Uterus (tissue), 3 donors: ENCODE measurements at regions not wholly inside any gene's neighbourhood (a gene's known extent, or its start where the extent isn't known, plus 50 kb on each side); places are given as distances from the start of the nearest gene placed in this dataset.

Experiments used
- DNase-seq, 2 donors: peaks; one replicate each; pipeline ENCODE4 v3.0.0-alpha.2; 2019 to 2020
- H3K27ac ChIP-seq, 2 donors: fragments of 200-600 bp; sonication (generic); 1 replicate in 1 of 2; 2 replicates in 1 of 2; pipeline ENCODE4 v1.5.1; 2016 to 2018
- H3K27me3 ChIP-seq, 2 donors: fragments of 200-600 bp; sonication (generic); one replicate each; pipeline ENCODE4 v1.5.1; 2018 to 2019; ENCODE audit warnings: control low read depth in 1 of 2
- H3K36me3 ChIP-seq, 2 donors: fragments of 200-600 bp; sonication (generic); one replicate each; pipeline ENCODE4 v1.5.1; 2019; ENCODE audit warnings: control low read depth in 1 of 2
- H3K4me1 ChIP-seq, 2 donors: fragments of 200-600 bp; sonication (generic); one replicate each; pipeline ENCODE4 v1.5.1; 2018 to 2019; ENCODE audit warnings: control low read depth in 1 of 2
- H3K4me3 ChIP-seq, 2 donors: fragments of 200-600 bp; sonication (generic); 1 replicate in 1 of 2; 2 replicates in 1 of 2; pipeline ENCODE4 v1.5.1; 2018 to 2019; ENCODE audit warnings: mild to moderate bottlenecking in 1 of 2
- H3K9me3 ChIP-seq, 2 donors: fragments of 200-600 bp; sonication (generic); one replicate each; pipeline ENCODE4 v1.5.1; 2019; ENCODE audit warnings: control low read depth in 1 of 2
- POLR2A ChIP-seq, 2 donors: fragments of 450-650 bp; IDR thresholded peaks; one replicate each; pipeline ENCODE4 v1.6.1; 2016; ENCODE audit warnings: antibody characterized with exemption in 2 of 2, mild to moderate bottlenecking in 1 of 2, moderate library complexity in 1 of 2
- intact Hi-C: fragments of 100-400 bp; cut with DNase I; formaldehyde crosslinking; loops from one replicate; pipeline ENCODE4 v1.15.1; 2023; ENCODE audit warnings: low total_unique reads
- TF ChIP-seq, protein P1 (sequence below), 4 experiments: fragments of 200-600 bp in 2 of 4; fragments of 450-650 bp in 2 of 4; sonication (generic) in 2 of 4; IDR thresholded peaks; one replicate each; pipeline ENCODE4 v1.5.1; 2016 to 2019; ENCODE audit warnings: antibody characterized with exemption in 4 of 4, mild to moderate bottlenecking in 2 of 4, moderate library complexity in 1 of 4
- donor health status: DM: yes; HTN: yes; CAD: no.

DNA sequence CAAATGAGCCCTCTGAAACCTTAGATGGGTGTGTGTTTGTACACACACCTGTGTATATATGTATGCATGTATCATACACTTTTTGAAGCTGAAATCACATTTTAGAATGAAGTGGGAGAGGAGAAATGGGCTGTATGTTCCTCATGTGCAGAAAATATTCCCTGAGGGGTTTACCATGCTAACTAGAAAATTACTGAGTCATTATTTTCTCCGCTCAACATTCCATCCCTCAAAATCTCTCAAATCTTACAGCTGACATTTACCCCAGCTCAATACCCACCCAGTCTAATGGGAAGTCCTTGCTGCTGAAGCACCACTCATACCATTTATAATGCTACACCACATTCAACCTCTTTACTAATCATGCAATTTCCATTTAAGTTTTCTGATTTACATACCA is 138.6 kb downstream of the P2RY1 start:
- Histone ChIP-seq H3K27me3 (no peaks in the 10 kb centered on the region), H3K27ac (no peak overlapping the region), H3K4me1 (no peaks in the 10 kb centered on the region), H3K9me3 (no peaks in the 10 kb centered on the region), H3K36me3 (no peaks in the 10 kb centered on the region), H3K4me3 (no peak overlapping the region)
- TF ChIP-seq, protein P1, sequence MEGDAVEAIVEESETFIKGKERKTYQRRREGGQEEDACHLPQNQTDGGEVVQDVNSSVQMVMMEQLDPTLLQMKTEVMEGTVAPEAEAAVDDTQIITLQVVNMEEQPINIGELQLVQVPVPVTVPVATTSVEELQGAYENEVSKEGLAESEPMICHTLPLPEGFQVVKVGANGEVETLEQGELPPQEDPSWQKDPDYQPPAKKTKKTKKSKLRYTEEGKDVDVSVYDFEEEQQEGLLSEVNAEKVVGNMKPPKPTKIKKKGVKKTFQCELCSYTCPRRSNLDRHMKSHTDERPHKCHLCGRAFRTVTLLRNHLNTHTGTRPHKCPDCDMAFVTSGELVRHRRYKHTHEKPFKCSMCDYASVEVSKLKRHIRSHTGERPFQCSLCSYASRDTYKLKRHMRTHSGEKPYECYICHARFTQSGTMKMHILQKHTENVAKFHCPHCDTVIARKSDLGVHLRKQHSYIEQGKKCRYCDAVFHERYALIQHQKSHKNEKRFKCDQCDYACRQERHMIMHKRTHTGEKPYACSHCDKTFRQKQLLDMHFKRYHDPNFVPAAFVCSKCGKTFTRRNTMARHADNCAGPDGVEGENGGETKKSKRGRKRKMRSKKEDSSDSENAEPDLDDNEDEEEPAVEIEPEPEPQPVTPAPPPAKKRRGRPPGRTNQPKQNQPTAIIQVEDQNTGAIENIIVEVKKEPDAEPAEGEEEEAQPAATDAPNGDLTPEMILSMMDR (IDR thresholded peaks at IDR 0.05): no peak
- no peak for TF ChIP-seq POLR2A (IDR thresholded peaks at IDR 0.05)
- no peak for DNase-seq
- intact Hi-C loops: no loop called here

- no peak for TF ChIP-seq POLR2A (IDR thresholded peaks at IDR 0.05)
- TF ChIP-seq, protein P1 (IDR thresholded peaks at IDR 0.05): no peak
- Histone ChIP-seq H3K36me3 (no peaks in the 10 kb centered on the region), H3K4me1 (no peaks in the 10 kb centered on the region), H3K4me3 (no peak overlapping the region), H3K27ac (no peak overlapping the region), H3K27me3 (no peaks in the 10 kb centered on the region), H3K9me3 (no peaks in the 10 kb centered on the region)
- intact Hi-C loops: no loop called here
- DNase-seq: no peak
Measured at GRCh38 chr3:152976239-152976638, 141.3 kb downstream of the P2RY1 start.

DNA sequence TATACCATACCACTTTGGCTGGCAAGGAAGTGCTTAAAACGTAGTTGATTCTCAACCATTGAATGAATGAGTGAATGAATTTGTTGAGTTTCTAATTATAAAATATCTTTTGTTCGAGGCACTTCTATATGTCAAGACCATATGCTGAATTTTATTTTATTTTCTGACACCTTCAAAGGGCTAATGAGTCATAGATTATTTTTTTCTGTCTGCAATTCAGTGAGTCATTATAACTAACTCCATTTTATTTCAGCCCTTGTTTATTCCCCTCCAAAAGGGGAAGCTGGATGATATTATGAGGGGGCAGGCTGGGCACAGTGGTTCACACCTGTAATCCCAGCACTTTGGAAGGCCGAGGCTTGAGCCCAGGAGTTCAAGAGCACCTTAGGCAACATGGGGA is 142.4 kb downstream of the P2RY1 start:
- no peak for TF ChIP-seq POLR2A (IDR thresholded peaks at IDR 0.05)
- TF ChIP-seq, protein P1 (IDR thresholded peaks at IDR 0.05): no peak
- Histone ChIP-seq H3K4me3 (no peak overlapping the region), H3K36me3 (no peaks in the 10 kb centered on the region), H3K9me3 (no peaks in the 10 kb centered on the region), H3K4me1 (no peaks in the 10 kb centered on the region), H3K27ac (no peak overlapping the region), H3K27me3 (no peaks in the 10 kb centered on the region)
- intact Hi-C loops: no loop called here
- DNase-seq: no peak

- TF ChIP-seq, protein P1 (IDR thresholded peaks at IDR 0.05): no peak
- TF ChIP-seq POLR2A (IDR thresholded peaks at IDR 0.05): no peak
Measured at GRCh38 chr3:152978152-152978551, 143.2 kb downstream of the P2RY1 start.

DNA sequence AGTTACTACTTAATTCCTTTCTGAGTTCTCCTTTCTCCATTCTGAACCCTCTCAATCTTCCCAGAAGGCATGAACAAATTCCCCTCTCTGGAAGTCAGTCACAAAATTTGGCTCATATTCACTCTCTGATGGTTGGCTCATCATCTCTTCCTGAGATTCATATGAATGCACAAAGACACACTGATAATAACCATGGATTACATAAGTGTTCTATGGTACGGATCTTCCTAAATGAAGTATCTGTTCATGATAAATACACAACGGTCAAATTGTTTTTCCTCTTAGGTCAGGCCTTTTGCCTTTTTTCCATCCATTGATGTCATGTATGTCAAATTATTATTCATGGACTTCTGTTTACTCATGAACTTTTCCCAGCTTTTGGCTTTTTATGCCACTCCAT is 162.6 kb downstream of the P2RY1 start:
- no peaks in the 10 kb centered on the region for H3K4me1 ChIP-seq
- H3K27me3 ChIP-seq: no peaks in the 10 kb centered on the region
- no peaks in the 10 kb centered on the region for H3K9me3 ChIP-seq
- no peak for DNase-seq
- intact Hi-C loops: no loop called here
- TF ChIP-seq, protein P1 (IDR thresholded peaks at IDR 0.05): no peak
- no peak for TF ChIP-seq POLR2A (IDR thresholded peaks at IDR 0.05)
- no peaks in the 10 kb centered on the region for H3K36me3 ChIP-seq
- no peak overlapping the region for H3K27ac ChIP-seq
- H3K4me3 ChIP-seq: no peak overlapping the region

More at GRCh38 chr3:152978152-152978551, 143.2 kb downstream of the P2RY1 start:
- DNase-seq: no peak
- H3K4me1 ChIP-seq: no peaks in the 10 kb centered on the region
- intact Hi-C loops: no loop called here
- H3K36me3 ChIP-seq: no peaks in the 10 kb centered on the region
- no peak overlapping the region for H3K27ac ChIP-seq
- no peak overlapping the region for H3K4me3 ChIP-seq
- H3K27me3 ChIP-seq: no peaks in the 10 kb centered on the region
- H3K9me3 ChIP-seq: no peaks in the 10 kb centered on the region
